IPS-11a (cell line): ENCODE measurements at regions not wholly inside any gene's neighbourhood (a gene's known extent, or its start where the extent isn't known, plus 50 kb on each side); places are given as distances from the start of the nearest gene placed in this dataset.

Source experiments
- H3K4me3 ChIP-seq: one replicate; pipeline ENCODE4 v1.5.1; 2013; ENCODE audit warnings: low read depth, low read length, control low read depth

GRCh38 chr20:42020316-42020715 is 402.1 kb upstream of the CHD6 start:
- no peak overlapping the region for H3K4me3 ChIP-seq

- no peak overlapping the region for H3K4me3 ChIP-seq
Observed at GRCh38 chr20:42018979-42019378, 400.8 kb upstream of the CHD6 start.

DNA sequence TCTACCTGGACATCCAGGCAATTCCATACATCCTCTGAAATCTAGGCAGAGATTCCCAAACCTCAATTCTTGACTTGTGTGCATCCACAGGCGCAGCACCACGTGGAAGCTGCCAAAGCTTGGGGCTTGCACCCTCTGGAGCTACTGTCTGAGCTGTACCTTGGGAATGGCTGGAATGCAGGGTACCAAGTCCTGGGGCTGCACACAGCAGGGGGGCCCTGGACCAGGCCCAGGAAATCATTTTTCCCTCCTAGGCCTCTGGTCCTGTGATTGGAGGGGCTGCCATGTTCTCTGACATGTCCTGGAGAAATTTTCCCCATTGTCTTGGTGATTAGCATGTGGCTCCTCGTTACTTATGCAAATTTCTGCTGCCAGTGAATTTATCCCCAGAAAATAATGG is 391.9 kb upstream of the CHD6 start:
- no peak overlapping the region for H3K4me3 ChIP-seq

DNA sequence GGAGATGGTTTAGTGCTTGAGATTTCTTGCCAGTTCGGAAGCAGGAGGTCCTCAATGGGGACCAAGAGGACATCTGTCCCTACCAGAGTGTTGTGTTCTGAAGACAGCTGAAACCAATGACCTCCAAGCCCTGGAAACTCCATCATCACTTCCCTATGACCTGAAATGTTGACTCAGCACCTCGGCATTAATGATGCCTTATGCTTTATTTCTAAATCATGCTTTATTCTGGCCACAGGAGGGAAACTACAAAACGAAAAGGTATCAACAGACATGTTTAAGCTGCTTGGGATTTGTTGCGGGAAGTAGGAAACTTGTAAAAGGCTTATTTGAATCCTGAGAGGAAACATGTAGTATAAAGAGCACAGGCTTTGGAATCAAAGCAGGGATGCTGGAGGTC is 389.1 kb upstream of the CHD6 start:
- H3K4me3 ChIP-seq = no peak overlapping the region

- H3K4me3 ChIP-seq = no peak overlapping the region
Observed at GRCh38 chr20:42005211-42005610, 387.0 kb upstream of the CHD6 start.

DNA sequence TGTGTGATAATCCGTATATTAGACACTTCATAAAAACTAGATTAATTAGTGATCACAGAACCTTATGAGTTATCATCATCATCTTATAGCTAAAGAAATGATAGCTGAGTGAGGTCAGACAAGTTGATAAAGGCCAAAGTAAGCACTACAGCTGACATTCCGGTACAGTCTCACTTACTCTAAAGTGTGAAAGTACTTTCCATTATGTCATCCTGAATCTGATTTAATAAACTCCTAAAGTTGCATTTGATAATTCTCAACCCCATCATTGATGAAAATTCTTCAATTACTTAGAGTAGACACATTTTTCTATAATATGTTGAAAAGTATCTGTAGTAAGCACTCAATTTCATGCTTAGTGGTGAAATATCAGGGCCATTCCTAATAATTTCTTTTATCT is 385.2 kb upstream of the CHD6 start:
- H3K4me3 ChIP-seq = no peak overlapping the region

DNA sequence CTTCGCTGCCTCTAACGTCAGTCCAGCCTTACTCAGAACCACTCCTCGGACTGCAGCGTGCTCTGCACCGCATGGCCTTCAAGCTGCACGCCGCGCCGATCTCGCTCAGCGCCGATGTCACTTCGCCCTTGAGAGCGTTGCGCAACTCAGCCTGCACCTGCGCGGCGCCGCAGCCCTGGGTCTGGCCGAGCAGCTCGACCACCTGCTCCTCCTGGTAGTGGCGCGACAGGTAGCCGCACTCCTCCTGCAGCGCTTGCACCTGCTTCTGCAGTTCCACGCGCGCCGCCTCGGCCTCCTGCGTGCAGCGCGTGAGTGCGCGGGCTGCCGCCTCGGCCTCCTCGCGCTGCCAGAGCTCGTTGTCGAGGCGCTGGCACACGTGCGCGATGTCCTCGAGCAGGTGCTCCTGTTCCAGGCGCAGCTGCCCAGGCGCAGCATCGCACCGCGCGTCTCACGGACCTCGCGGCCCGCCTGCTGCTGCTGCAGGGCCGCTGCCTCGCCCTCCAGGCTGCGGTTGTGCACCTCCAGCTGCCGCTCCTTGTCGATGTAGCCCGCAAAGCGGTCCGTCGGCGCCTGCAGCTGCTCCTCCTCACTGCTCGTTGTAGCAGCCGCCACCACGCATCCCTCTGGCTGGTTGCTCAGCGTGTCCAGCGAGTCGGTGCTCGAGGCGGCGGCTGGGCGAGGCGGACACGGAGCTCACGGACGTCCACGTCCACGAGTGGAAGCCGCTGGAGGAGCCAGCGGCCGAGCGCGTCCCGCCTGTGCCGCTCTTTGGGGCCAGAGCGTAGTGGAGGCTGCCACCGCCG is 380.6 kb upstream of the CHD6 start:
- no peak overlapping the region for H3K4me3 ChIP-seq

- no peak overlapping the region for H3K4me3 ChIP-seq
Observed at GRCh38 chr20:41996951-41997350, 378.8 kb upstream of the CHD6 start.

DNA sequence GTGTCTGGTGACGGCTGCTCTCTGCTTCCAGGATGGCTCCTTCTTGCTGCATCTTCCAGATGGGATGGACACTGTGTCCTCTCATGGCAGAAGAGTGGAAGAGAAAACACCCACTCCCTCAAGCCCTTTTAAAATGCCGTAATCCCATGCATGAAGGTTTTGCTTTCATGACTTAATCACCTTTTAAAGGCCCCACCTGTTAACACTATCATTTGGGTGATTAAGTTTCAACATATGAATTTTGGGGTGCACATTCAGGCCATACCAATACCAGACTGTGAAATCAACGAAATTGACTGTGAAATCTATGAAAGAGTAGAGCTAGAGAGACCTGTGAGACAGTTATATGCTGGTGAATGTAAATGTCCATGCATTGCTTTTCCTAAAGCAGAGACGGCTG is 374.3 kb upstream of the CHD6 start:
- H3K4me3 ChIP-seq = no peak overlapping the region

- no peak overlapping the region for H3K4me3 ChIP-seq
Observed at GRCh38 chr20:41991412-41991811, 373.2 kb upstream of the CHD6 start.

- H3K4me3 ChIP-seq = no peak overlapping the region
Observed at GRCh38 chr20:41989935-41990635, 371.9 kb upstream of the CHD6 start.

DNA sequence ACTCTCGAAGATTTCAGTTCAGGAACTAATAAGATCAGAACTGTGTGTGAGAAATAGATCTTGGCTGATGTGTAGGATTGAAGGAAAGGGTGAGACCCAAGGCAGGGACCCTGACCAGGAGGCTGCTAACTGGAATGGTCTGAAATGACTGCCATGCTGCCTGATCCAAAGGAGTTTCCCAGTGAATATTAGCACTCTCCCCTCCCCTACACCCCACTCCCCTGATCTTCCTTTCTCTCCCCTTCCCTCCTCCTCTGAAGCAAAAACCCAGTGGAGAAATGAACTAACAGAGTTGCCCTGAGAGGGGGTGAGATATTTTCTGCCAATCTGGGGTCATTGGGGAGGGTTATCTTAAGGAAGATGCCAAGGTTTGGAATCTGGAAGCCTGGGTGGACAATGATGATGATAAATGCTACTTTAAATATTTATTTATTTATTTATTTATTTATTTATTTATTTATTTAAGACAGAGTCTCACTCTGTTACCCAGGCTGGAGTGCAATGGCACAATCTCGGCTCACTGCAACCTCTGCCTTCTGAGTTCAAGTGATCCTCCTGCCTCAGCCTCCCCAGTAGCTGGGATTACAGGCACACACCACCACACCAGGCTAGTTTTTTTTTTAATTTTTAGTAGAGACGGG is 371.0 kb upstream of the CHD6 start:
- H3K4me3 ChIP-seq = no peak overlapping the region

- H3K4me3 ChIP-seq = no peak overlapping the region
Observed at GRCh38 chr20:41984031-41984430, 365.9 kb upstream of the CHD6 start.

DNA sequence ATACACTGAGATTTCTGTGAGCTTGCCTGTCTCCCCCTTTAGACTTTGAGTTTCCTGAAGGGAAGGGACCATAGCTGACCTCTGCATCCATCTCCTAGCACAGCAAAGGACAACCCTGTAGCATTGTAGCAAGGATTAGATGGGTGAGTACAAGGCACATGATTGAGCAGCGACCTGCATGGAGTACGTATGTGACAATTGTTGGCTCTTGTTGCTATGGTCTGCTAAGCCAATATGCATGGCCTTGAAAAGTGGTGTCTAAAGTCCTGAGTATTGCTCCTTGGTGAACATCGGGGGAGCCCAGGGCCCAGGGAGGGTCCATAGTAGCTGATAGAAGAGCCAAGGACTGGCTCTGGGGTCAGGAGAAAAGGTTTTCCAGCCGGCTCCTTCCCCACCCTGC is 365.0 kb upstream of the CHD6 start:
- H3K4me3 ChIP-seq = no peak overlapping the region

- no peak overlapping the region for H3K4me3 ChIP-seq
Observed at GRCh38 chr20:41981746-41982145, 363.6 kb upstream of the CHD6 start.

DNA sequence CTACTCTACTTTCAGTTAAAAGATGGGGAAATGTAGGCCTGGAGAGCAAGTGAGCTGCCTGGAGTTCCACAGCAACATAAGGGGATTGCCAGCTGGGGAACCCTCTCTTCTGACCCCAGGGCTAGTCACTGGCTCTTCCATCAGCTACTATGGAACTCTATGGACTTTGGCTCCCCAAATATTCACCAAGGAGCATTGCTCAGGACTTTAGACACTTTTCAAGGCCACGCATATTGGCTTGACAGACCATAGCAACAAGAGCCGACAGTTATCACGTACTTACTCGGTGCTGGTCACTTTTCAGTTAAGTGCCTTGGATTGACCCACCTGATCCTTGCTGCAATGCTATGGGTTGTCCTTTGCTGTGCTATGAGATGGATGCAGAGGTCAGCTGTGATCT is 360.7 kb upstream of the CHD6 start:
- no peak overlapping the region for H3K4me3 ChIP-seq

GRCh38 chr20:41978246-41978790 is 360.1 kb upstream of the CHD6 start:
- no peak overlapping the region for H3K4me3 ChIP-seq

DNA sequence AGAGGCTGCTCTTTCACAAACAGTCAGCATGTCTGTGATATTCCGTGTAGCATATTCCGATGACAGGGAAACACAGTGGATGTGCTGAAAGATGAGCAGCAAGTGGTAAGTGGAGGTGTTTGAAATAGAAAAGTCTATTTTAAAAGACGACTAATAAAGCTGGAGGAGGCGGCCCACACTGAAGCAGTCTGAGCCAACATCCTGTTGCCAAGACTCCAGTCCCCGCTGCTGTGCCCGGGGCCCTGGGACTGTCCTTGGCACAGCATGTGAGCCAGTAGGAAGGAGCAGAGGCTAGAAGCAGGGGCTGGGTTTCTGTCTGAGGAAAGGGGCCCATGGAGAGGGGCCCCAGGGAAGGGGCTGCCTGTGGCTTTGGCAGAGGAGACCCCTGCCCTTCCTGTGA is 351.5 kb upstream of the CHD6 start:
- H3K4me3 ChIP-seq = no peak overlapping the region

GRCh38 chr20:41960166-41960565 is 342.0 kb upstream of the CHD6 start:
- no peak overlapping the region for H3K4me3 ChIP-seq

DNA sequence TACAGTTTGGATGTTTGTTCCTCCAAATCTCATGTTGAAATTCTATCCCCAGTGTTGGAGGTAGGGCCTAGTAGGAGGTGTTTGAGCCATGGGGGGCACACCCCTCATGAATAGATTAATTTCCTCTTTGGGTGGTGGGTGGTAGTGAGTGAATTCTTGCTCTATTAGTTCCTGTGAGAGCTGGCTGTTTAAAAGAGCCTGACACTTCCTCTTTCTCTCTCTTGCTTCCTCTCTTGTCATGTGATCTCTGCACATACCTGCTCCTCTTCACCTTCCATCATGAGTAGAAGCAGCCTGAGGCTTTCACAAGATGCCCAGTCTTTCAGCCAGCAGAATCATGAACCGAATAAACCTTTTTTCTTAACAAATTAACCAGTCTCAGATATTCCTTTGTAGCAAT is 340.2 kb upstream of the CHD6 start:
- H3K4me3 ChIP-seq = no peak overlapping the region

GRCh38 chr20:41956338-41957074 is 338.3 kb upstream of the CHD6 start:
- no peak overlapping the region for H3K4me3 ChIP-seq
